Hepatocyte (in vitro differentiated cells): ENCODE measurements at regions not wholly inside any gene's neighbourhood (a gene's known extent, or its start where the extent isn't known, plus 50 kb on each side); places are given as distances from the start of the nearest gene placed in this dataset.

Source experiments
- EZH2 ChIP-seq: fragments of 200-600 bp; sonication (generic); IDR thresholded peaks from 2 replicates; pipeline ENCODE4 v1.6.1; 2016; ENCODE audit warnings: antibody characterized with exemption, mild to moderate bottlenecking, borderline replicate concordance
- TF ChIP-seq, protein P1 (sequence below): fragments of 200-600 bp; sonication (generic); IDR thresholded peaks from 2 replicates; pipeline ENCODE4 v1.5.1; 2016; ENCODE audit warnings: antibody characterized with exemption, mild to moderate bottlenecking; ENCODE audit not compliant: poor library complexity

DNA sequence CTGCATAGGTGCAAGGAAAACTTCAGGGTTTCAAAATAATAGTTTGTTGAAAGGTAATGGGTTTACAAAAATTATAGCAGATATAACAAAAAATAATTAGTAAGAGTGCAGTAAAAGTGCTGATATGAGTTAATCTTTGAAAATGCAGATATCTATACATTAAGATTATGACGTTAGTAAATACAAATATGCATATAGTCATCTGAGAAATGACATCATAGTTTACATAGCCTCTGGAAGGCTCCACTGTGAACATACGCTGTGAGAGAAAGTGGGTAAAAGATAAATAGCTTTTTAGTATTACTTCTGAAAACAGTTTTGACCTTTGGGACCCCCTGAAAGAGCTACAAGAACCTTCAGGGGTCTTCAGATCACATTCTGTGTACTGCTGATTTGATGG, 356.2 kb upstream of the SNX7 start:
- TF ChIP-seq EZH2 = no peak
- TF ChIP-seq, protein P1, sequence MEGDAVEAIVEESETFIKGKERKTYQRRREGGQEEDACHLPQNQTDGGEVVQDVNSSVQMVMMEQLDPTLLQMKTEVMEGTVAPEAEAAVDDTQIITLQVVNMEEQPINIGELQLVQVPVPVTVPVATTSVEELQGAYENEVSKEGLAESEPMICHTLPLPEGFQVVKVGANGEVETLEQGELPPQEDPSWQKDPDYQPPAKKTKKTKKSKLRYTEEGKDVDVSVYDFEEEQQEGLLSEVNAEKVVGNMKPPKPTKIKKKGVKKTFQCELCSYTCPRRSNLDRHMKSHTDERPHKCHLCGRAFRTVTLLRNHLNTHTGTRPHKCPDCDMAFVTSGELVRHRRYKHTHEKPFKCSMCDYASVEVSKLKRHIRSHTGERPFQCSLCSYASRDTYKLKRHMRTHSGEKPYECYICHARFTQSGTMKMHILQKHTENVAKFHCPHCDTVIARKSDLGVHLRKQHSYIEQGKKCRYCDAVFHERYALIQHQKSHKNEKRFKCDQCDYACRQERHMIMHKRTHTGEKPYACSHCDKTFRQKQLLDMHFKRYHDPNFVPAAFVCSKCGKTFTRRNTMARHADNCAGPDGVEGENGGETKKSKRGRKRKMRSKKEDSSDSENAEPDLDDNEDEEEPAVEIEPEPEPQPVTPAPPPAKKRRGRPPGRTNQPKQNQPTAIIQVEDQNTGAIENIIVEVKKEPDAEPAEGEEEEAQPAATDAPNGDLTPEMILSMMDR = no peak
